Body of pancreas (tissue), 4 donors: ENCODE measurements at regions not wholly inside any gene's neighbourhood (a gene's known extent, or its start where the extent isn't known, plus 50 kb on each side); places are given as distances from the start of the nearest gene placed in this dataset.

Experiments
- POLR2A ChIP-seq, 3 donors: fragments of 450-650 bp; IDR thresholded peaks; one replicate each; pipeline ENCODE4 v1.6.1; 2016; ENCODE audit warnings: antibody characterized with exemption in 3 of 3, mild to moderate bottlenecking in 2 of 3
- TF ChIP-seq, protein P1 (sequence below), 7 experiments: fragments of 450-650 bp in 4 of 7; fragments of 200-600 bp in 3 of 7; sonication (generic) in 3 of 7; IDR thresholded peaks; one replicate each; pipeline ENCODE4 v1.5.1; 2016 to 2019; ENCODE audit warnings: antibody characterized with exemption in 7 of 7

DNA sequence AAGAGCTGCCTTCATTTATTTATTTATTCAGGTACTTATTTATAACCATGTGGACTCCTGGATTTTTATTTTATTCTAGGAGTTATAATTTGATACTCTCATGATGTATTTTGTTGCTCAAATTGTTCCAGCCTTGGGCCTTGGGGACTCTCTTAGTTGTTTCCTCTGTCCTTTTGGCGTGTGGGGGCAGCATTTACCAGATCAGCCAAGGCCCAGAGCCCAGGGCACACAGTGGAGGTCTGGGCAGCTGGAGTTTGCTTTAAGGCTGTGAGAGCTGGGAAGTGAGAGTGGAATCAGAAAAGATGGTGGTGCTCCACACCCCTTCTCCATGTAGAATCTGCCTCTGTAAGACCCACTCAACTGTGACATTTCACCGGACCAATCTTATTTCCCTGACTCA, 398.9 kb downstream of the RPS24 start:
- TF ChIP-seq, protein P1, sequence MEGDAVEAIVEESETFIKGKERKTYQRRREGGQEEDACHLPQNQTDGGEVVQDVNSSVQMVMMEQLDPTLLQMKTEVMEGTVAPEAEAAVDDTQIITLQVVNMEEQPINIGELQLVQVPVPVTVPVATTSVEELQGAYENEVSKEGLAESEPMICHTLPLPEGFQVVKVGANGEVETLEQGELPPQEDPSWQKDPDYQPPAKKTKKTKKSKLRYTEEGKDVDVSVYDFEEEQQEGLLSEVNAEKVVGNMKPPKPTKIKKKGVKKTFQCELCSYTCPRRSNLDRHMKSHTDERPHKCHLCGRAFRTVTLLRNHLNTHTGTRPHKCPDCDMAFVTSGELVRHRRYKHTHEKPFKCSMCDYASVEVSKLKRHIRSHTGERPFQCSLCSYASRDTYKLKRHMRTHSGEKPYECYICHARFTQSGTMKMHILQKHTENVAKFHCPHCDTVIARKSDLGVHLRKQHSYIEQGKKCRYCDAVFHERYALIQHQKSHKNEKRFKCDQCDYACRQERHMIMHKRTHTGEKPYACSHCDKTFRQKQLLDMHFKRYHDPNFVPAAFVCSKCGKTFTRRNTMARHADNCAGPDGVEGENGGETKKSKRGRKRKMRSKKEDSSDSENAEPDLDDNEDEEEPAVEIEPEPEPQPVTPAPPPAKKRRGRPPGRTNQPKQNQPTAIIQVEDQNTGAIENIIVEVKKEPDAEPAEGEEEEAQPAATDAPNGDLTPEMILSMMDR (IDR thresholded peaks at IDR 0.05), result no peak
- no peak for TF ChIP-seq POLR2A (IDR thresholded peaks at IDR 0.05)
